B cell (primary cell): ENCODE measurements at regions not wholly inside any gene's neighbourhood (a gene's known extent, or its start where the extent isn't known, plus 50 kb on each side); places are given as distances from the start of the nearest gene placed in this dataset.

Experiments
- ATAC-seq: fragments of 200-7000 bp; cut with Tn5 transposase; one replicate; pipeline ENCODE4 v1.10.0; 2021; ENCODE audit warnings: low read depth, mild to moderate bottlenecking, moderate number of reproducible peaks, moderate library complexity
- CTCF ChIA-PET: fragments of 350-600 bp; sonication (Branson Sonifier 250); formaldehyde crosslinking; loops from one replicate; lab custom pipeline; 2021; ENCODE audit warnings: antibody characterized with exemption, inconsistent platforms; lab: Charles Lee
- POLR2A ChIA-PET: fragments of 350-600 bp; sonication (Branson Sonifier 250); formaldehyde crosslinking; loops from one replicate; lab custom pipeline; 2021; ENCODE audit warnings: antibody characterized with exemption; lab: Charles Lee
- DNase-seq: peaks from one replicate; pipeline ENCODE4 v3.0.0; 2013
- H2AFZ ChIP-seq: 2 replicates; pipeline ENCODE4 v1.6.1; 2012; ENCODE audit warnings: mild to moderate bottlenecking, low read depth, low read length; ENCODE audit not compliant: insufficient read depth, poor library complexity, severe bottlenecking
- H3K27ac ChIP-seq, 2 donors: 1 replicate in 1 of 2; 2 replicates in 1 of 2; pipeline ENCODE4 v1.5.1; 2012 to 2013; ENCODE audit warnings: low read length in 2 of 2, mild to moderate bottlenecking in 2 of 2, moderate library complexity in 1 of 2
- H3K27me3 ChIP-seq, 4 experiments: fragments of 200-600 bp in 1 of 4; sonication (generic) in 1 of 4; replicated peaks in 1 of 4; 1 replicate in 2 of 4; 2 replicates in 2 of 4; pipeline versions ENCODE4 v1.6.1 to v1.7.0; 2013 to 2016; ENCODE audit warnings: low read length in 3 of 4, mild to moderate bottlenecking in 2 of 4, mixed read lengths in 1 of 4, moderate library complexity in 1 of 4; ENCODE audit not compliant: insufficient read depth in 4 of 4, control insufficient read depth in 3 of 4; ENCODE audit errors: control extremely low read depth in 1 of 4
- H3K36me3 ChIP-seq, 2 experiments: replicated peaks in 1 of 2; 1 replicate in 1 of 2; 2 replicates in 1 of 2; pipeline versions ENCODE4 v1.6.1 to v1.7.1; 2013; ENCODE audit warnings: low read length in 1 of 2; ENCODE audit not compliant: insufficient read depth in 2 of 2, control insufficient read depth in 1 of 2; ENCODE audit errors: control extremely low read depth in 1 of 2, extremely low read depth in 1 of 2
- H3K4me1 ChIP-seq, 2 donors: fragments of 200-600 bp in 1 of 2; sonication (generic) in 1 of 2; 1 replicate in 1 of 2; 2 replicates in 1 of 2; pipeline versions ENCODE4 v1.5.1 to v1.6.1; 2013 to 2017; ENCODE audit warnings: low read length in 2 of 2; ENCODE audit not compliant: control insufficient read depth in 2 of 2, insufficient read depth in 2 of 2
- H3K4me2 ChIP-seq: replicated peaks from 2 replicates; pipeline ENCODE3; 2012; ENCODE audit warnings: mild to moderate bottlenecking, low read depth, low read length; ENCODE audit not compliant: poor library complexity, severe bottlenecking
- H3K4me3 ChIP-seq, 5 experiments: fragments of 200-600 bp in 1 of 5; sonication (generic) in 1 of 5; 1 replicate in 3 of 5; 2 replicates in 2 of 5; pipeline versions ENCODE4 v1.5.1 to v1.7.0; 2011 to 2016; ENCODE audit warnings: low read length in 4 of 5, mild to moderate bottlenecking in 4 of 5, low read depth in 2 of 5, control low read depth in 1 of 5, moderate library complexity in 1 of 5; ENCODE audit not compliant: insufficient read depth in 1 of 5; ENCODE audit errors: control extremely low read depth in 1 of 5, extremely low read depth in 1 of 5
- H3K79me2 ChIP-seq: fragments of 200-600 bp; sonication (generic); one replicate; pipeline ENCODE4 v1.6.0; 2016; ENCODE audit warnings: low read length; ENCODE audit not compliant: control insufficient read depth, insufficient read depth
- H3K9ac ChIP-seq: fragments of 200-600 bp; sonication (generic); 2 replicates; pipeline ENCODE4 v1.6.1; 2017; ENCODE audit warnings: mild to moderate bottlenecking, low read length, moderate library complexity
- H3K9me3 ChIP-seq, 3 donors: one replicate each; pipeline versions ENCODE4 v1.6.1 to v1.7.1; 2013; ENCODE audit warnings: low read length in 2 of 3; ENCODE audit not compliant: control insufficient read depth in 2 of 3, insufficient read depth in 1 of 3; ENCODE audit errors: control extremely low read depth in 1 of 3
- H4K20me1 ChIP-seq: 2 replicates; pipeline ENCODE4 v1.6.0; 2012; ENCODE audit warnings: mild to moderate bottlenecking, low read length; ENCODE audit not compliant: insufficient read depth, control insufficient read depth, poor library complexity, severe bottlenecking
- H3K27ac Mint-ChIP-seq: one replicate; pipeline ENCODE4 v1.8.0; 2021; ENCODE audit warnings: mixed read lengths
- H3K27me3 Mint-ChIP-seq: one replicate; pipeline ENCODE4 v1.8.0; 2021; ENCODE audit warnings: mixed read lengths
- H3K4me1 Mint-ChIP-seq: one replicate; pipeline ENCODE4 v1.8.0; 2021; ENCODE audit warnings: mixed read lengths
- H3K4me3 Mint-ChIP-seq: one replicate; pipeline ENCODE4 v1.8.0; 2021; ENCODE audit warnings: mixed read lengths
- H3K9me3 Mint-ChIP-seq: one replicate; pipeline ENCODE4 v1.8.0; 2022; ENCODE audit warnings: mixed read lengths; ENCODE audit not compliant: insufficient read depth
- EZH2 ChIP-seq: IDR thresholded peaks from 2 replicates; pipeline ENCODE4 v1.6.1; 2012; ENCODE audit warnings: borderline replicate concordance, low read depth, mild to moderate bottlenecking, moderate library complexity, low read length; ENCODE audit not compliant: insufficient read depth, poor library complexity, severe bottlenecking
- WGBS: methylation state at CpG from one replicate; pipeline ENCODE4 v1.1.5; 2013; ENCODE audit warnings: missing lambda C conversion rate; ENCODE audit not compliant: insufficient coverage; 5-methylcytosine and 5-hydroxymethylcytosine counted together
- intact Hi-C: fragments of 100-400 bp; cut with micrococcal nuclease; formaldehyde crosslinking; loops from one replicate; pipeline ENCODE4 v1.10.0; 2022
- TF ChIP-seq, protein P1 (sequence below): fragments of 200-600 bp; IDR thresholded peaks from one replicate; pipeline ENCODE4 v1.8.0; 2022; ENCODE audit warnings: antibody characterized with exemption, mild to moderate bottlenecking

DNA sequence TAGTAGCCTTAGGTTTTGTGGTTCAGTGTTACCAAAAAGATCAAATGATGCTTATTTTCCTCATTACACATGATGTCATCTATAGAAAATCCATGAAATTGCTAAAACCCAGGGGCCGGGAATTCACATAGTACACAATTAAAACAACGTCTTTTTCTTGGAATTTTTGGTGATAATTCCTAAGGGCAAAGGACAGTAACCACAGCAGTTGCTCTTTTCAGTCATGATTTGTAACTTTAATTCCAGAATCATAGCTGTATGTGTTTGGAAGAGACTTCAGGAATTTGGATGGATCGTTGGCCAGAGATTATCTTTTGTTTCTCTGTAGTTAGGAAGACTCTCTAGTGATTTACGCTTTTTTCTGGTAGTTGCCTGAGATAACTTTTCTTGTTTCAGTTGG is 748.7 kb downstream of the TLE4 start:
- TF ChIP-seq, protein P1, sequence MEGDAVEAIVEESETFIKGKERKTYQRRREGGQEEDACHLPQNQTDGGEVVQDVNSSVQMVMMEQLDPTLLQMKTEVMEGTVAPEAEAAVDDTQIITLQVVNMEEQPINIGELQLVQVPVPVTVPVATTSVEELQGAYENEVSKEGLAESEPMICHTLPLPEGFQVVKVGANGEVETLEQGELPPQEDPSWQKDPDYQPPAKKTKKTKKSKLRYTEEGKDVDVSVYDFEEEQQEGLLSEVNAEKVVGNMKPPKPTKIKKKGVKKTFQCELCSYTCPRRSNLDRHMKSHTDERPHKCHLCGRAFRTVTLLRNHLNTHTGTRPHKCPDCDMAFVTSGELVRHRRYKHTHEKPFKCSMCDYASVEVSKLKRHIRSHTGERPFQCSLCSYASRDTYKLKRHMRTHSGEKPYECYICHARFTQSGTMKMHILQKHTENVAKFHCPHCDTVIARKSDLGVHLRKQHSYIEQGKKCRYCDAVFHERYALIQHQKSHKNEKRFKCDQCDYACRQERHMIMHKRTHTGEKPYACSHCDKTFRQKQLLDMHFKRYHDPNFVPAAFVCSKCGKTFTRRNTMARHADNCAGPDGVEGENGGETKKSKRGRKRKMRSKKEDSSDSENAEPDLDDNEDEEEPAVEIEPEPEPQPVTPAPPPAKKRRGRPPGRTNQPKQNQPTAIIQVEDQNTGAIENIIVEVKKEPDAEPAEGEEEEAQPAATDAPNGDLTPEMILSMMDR, result no peak
- TF ChIP-seq EZH2, result no peak
- Mint-ChIP-seq H3K4me3 (no peak overlapping the region), H3K27me3 (no peaks in the 10 kb centered on the region), H3K9me3 (no peaks in the 10 kb centered on the region), H3K4me1 (no peaks in the 10 kb centered on the region), H3K27ac (no peak overlapping the region)
- no peaks in the 10 kb centered on the region for H3K79me2 ChIP-seq
- DNase-seq (no peak), ATAC-seq (no peak)
- no peaks in the 10 kb centered on the region for H3K4me1 ChIP-seq
- ChIA-PET CTCF (no interaction called here), POLR2A (no interaction called here)
- no peaks in the 10 kb centered on the region for H3K36me3 ChIP-seq
- intact Hi-C loops, result no loop called here
- H3K4me2 ChIP-seq, result no peak overlapping the region
- no peak overlapping the region for H3K27ac ChIP-seq
- H3K9ac ChIP-seq, result no peak overlapping the region
- no peak overlapping the region for H2AFZ ChIP-seq
- H3K27me3 ChIP-seq, result no peaks in the 10 kb centered on the region
- H3K4me3 ChIP-seq, result no peak overlapping the region
- WGBS, result no CpG with 5 or more reads among the region's 4 CpGs
- no peaks in the 10 kb centered on the region for H3K9me3 ChIP-seq
- no peaks in the 10 kb centered on the region for H4K20me1 ChIP-seq

DNA sequence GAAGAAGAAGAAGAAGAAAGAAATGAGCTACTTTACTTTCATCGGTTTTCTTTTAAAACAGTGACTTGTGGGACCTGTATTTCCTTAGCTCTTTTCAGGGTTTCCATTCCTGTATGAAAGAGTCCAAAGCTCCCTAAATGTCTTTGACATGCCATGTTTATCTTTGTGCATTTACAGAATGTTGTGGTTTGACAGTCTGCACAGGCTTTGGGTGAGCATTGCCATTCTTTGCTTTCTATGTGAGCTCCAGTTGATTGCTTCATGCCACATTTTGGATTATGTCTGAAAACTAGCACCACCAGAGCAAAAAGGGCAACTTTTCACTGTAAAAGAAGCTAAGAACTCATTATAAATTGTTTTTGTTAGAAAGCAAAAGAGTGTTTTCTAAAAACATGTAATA is 733.4 kb downstream of the TLE4 start:
- H3K9me3 ChIP-seq, result no peaks in the 10 kb centered on the region
- H3K27ac Mint-ChIP-seq, result no peak overlapping the region
- H2AFZ ChIP-seq, result no peak overlapping the region
- DNase-seq (no peak), ATAC-seq (no peak)
- intact Hi-C loops, result no loop called here
- no peak for TF ChIP-seq EZH2
- TF ChIP-seq, protein P1, result no peak
- H3K9ac ChIP-seq, result no peak overlapping the region
- no peak overlapping the region for H3K27ac ChIP-seq
- ChIA-PET CTCF (no interaction called here), POLR2A (no interaction called here)
- no peaks in the 10 kb centered on the region for H3K27me3 Mint-ChIP-seq
- H3K4me2 ChIP-seq, result no peak overlapping the region
- no peaks in the 10 kb centered on the region for H3K9me3 Mint-ChIP-seq
- no peaks in the 10 kb centered on the region for H3K79me2 ChIP-seq
- no peaks in the 10 kb centered on the region for H4K20me1 ChIP-seq
- WGBS, result 100% methylated on average over 1 of the region's 1 CpG
- no peaks in the 10 kb centered on the region for H3K4me1 ChIP-seq
- peaks cover 4% of the 10 kb centered on the region for H3K4me1 Mint-ChIP-seq
- H3K4me3 Mint-ChIP-seq, result no peak overlapping the region
- no peak overlapping the region for H3K4me3 ChIP-seq
- H3K27me3 ChIP-seq, result no peaks in the 10 kb centered on the region
- no peaks in the 10 kb centered on the region for H3K36me3 ChIP-seq
